ENCODE measurements at regions not wholly inside any gene's neighbourhood (a gene's known extent, or its start where the extent isn't known, plus 50 kb on each side); places are given as distances from the start of the nearest gene placed in this dataset.

DNA sequence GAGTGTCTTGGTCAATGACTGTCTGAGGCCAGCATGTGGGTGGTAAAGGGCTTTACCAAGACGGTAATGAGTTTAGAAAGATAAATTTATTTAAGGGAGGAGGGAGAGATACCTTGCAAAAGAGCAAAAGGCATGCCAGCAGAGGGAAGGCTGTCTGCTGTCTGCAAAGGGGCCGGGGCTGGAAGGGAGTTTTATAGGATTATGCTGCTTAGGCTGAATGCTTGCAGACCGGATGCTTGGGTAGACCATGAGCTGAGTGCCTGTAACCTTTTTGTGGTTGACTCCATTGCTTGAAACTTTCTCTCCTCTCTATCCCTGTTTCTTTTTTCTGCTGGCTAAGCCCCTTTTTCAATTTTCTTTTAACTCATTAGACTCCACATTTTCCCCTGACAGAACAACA is 1543.0 kb downstream of the OTOL1 start:
- Histone ChIP-seq H3K4me1 (ENCODE audit: control insufficient read depth, extremely low read depth, insufficient read depth, low read length) (no peaks in the 10 kb centered on the region), H3K27ac (ENCODE audit: insufficient read depth, low read length) (no peak overlapping the region), H3K9ac (ENCODE audit: insufficient read depth, low read length) (no peak overlapping the region), H3K36me3 (ENCODE audit: control insufficient read depth, insufficient read depth, low read length) (no peaks in the 10 kb centered on the region), H3K4me2 (ENCODE audit: extremely low read depth, insufficient read depth, low read length) (no peak overlapping the region), H3K9me3 (ENCODE audit: control insufficient read depth, insufficient read depth, low read depth, low read length) (no peaks in the 10 kb centered on the region), H2AFZ (ENCODE audit: low read length) (no peak overlapping the region), H4K20me1 (ENCODE audit: control insufficient read depth, extremely low read depth, insufficient read depth, low read length) (no peaks in the 10 kb centered on the region), H3K27me3 (ENCODE audit: control insufficient read depth, insufficient read depth, low read length) (no peaks in the 10 kb centered on the region), H3K79me2 (ENCODE audit: control insufficient read depth, insufficient read depth, low read length) (no peaks in the 10 kb centered on the region), H3K4me3 (replicated peaks in 1 of 4; ENCODE audit: control extremely low read depth in 1 of 4, insufficient read depth in 1 of 4, low read depth in 3 of 4, low read length in 4 of 4) (no peak overlapping the region)
- no peak for DNase-seq (ENCODE audit: low read depth in 2 of 2)
- TF ChIP-seq EZH2 (IDR thresholded peaks at IDR 0.05; ENCODE audit: low read length, missing control alignments) = no peak
- TF ChIP-seq, protein P1, sequence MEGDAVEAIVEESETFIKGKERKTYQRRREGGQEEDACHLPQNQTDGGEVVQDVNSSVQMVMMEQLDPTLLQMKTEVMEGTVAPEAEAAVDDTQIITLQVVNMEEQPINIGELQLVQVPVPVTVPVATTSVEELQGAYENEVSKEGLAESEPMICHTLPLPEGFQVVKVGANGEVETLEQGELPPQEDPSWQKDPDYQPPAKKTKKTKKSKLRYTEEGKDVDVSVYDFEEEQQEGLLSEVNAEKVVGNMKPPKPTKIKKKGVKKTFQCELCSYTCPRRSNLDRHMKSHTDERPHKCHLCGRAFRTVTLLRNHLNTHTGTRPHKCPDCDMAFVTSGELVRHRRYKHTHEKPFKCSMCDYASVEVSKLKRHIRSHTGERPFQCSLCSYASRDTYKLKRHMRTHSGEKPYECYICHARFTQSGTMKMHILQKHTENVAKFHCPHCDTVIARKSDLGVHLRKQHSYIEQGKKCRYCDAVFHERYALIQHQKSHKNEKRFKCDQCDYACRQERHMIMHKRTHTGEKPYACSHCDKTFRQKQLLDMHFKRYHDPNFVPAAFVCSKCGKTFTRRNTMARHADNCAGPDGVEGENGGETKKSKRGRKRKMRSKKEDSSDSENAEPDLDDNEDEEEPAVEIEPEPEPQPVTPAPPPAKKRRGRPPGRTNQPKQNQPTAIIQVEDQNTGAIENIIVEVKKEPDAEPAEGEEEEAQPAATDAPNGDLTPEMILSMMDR (conservative IDR thresholded peaks at IDR 0.05 in 1 of 2, IDR thresholded peaks at IDR 0.05 in 1 of 2; ENCODE audit: low read depth in 1 of 2, low read length in 2 of 2) = no peak

DNA sequence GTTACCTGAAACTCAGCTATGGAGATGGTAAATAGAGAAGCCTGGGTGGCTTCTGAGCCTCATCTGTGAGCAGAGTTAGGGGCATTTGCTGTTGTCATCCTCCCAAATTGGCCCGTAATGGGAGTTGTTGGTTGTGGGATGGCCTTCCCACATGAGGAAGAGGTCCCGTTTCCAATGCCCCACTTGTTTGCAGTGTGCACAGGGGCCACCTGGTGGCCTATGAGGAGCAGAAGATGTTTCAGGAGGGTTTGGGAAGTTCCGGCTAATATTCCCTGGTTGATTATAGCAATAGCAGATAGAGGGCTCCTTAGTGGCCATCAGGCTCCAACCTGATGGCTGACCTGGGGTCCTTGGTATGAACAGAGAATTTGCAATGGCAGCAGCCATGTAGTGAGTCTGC is 1546.5 kb downstream of the OTOL1 start:
- H3K36me3 ChIP-seq (ENCODE audit: control insufficient read depth, insufficient read depth, low read length) = no peaks in the 10 kb centered on the region

GRCh38 chr3:163045945-163046344 is 1549.3 kb downstream of the OTOL1 start:
- Histone ChIP-seq H3K79me2 (ENCODE audit: control insufficient read depth, insufficient read depth, low read length) (no peaks in the 10 kb centered on the region), H3K27ac (ENCODE audit: insufficient read depth, low read length) (no peak overlapping the region), H3K27me3 (ENCODE audit: control insufficient read depth, insufficient read depth, low read length) (no peaks in the 10 kb centered on the region), H3K4me3 (replicated peaks in 1 of 4; ENCODE audit: control extremely low read depth in 1 of 4, insufficient read depth in 1 of 4, low read depth in 3 of 4, low read length in 4 of 4) (no peak overlapping the region), H2AFZ (ENCODE audit: low read length) (no peak overlapping the region), H3K4me1 (ENCODE audit: control insufficient read depth, extremely low read depth, insufficient read depth, low read length) (no peaks in the 10 kb centered on the region), H3K4me2 (ENCODE audit: extremely low read depth, insufficient read depth, low read length) (no peak overlapping the region), H3K9ac (ENCODE audit: insufficient read depth, low read length) (no peak overlapping the region), H3K9me3 (ENCODE audit: control insufficient read depth, insufficient read depth, low read depth, low read length) (no peaks in the 10 kb centered on the region), H3K36me3 (ENCODE audit: control insufficient read depth, insufficient read depth, low read length) (no peaks in the 10 kb centered on the region), H4K20me1 (ENCODE audit: control insufficient read depth, extremely low read depth, insufficient read depth, low read length) (no peaks in the 10 kb centered on the region)
- no peak for DNase-seq (ENCODE audit: low read depth in 2 of 2)
- TF ChIP-seq, protein P1 (conservative IDR thresholded peaks at IDR 0.05 in 1 of 2, IDR thresholded peaks at IDR 0.05 in 1 of 2; ENCODE audit: low read depth in 1 of 2, low read length in 2 of 2) = no peak
- TF ChIP-seq EZH2 (IDR thresholded peaks at IDR 0.05; ENCODE audit: low read length, missing control alignments) = no peak

More for the DNA sequence above, 1546.5 kb downstream of the OTOL1 start:
- Histone ChIP-seq H4K20me1 (ENCODE audit: control insufficient read depth, extremely low read depth, insufficient read depth, low read length) (no peaks in the 10 kb centered on the region), H3K9ac (ENCODE audit: insufficient read depth, low read length) (no peak overlapping the region), H2AFZ (ENCODE audit: low read length) (no peak overlapping the region), H3K79me2 (ENCODE audit: control insufficient read depth, insufficient read depth, low read length) (no peaks in the 10 kb centered on the region), H3K27me3 (ENCODE audit: control insufficient read depth, insufficient read depth, low read length) (no peaks in the 10 kb centered on the region), H3K4me1 (ENCODE audit: control insufficient read depth, extremely low read depth, insufficient read depth, low read length) (no peaks in the 10 kb centered on the region), H3K27ac (ENCODE audit: insufficient read depth, low read length) (no peak overlapping the region), H3K4me3 (replicated peaks in 1 of 4; ENCODE audit: control extremely low read depth in 1 of 4, insufficient read depth in 1 of 4, low read depth in 3 of 4, low read length in 4 of 4) (no peak overlapping the region), H3K4me2 (ENCODE audit: extremely low read depth, insufficient read depth, low read length) (no peak overlapping the region), H3K9me3 (ENCODE audit: control insufficient read depth, insufficient read depth, low read depth, low read length) (no peaks in the 10 kb centered on the region)
- TF ChIP-seq, protein P1 (conservative IDR thresholded peaks at IDR 0.05 in 1 of 2, IDR thresholded peaks at IDR 0.05 in 1 of 2; ENCODE audit: low read depth in 1 of 2, low read length in 2 of 2) = peak; percentile 11 to 49
- TF ChIP-seq EZH2 (IDR thresholded peaks at IDR 0.05; ENCODE audit: low read length, missing control alignments) = no peak
- DNase-seq (ENCODE audit: low read depth in 2 of 2) = peak in 1 of 2 donors; percentile 25
